K562 (cell line): ENCODE measurements at regions not wholly inside any gene's neighbourhood (a gene's known extent, or its start where the extent isn't known, plus 50 kb on each side); places are given as distances from the start of the nearest gene placed in this dataset.

Source experiments
- CBX1 ChIP-seq: sonication (generic); IDR thresholded peaks from 2 replicates; pipeline ENCODE4 v1.6.1; 2016; ENCODE audit warnings: antibody characterized with exemption, low read depth, mild to moderate bottlenecking
- CTCF ChIP-seq, 3 experiments: IDR thresholded peaks in 2 of 3; conservative IDR thresholded peaks in 1 of 3; 2 replicates each; pipeline ENCODE4 v1.5.1; 2011 to 2012; ENCODE audit warnings: low read length in 3 of 3, mild to moderate bottlenecking in 3 of 3, control low read depth in 2 of 3, improper control_type of control experiment in 1 of 3, inconsistent platforms in 1 of 3, low read depth in 1 of 3, mixed read lengths in 1 of 3, moderate library complexity in 1 of 3; ENCODE audit not compliant: insufficient read depth in 2 of 3
- KLF6 ChIP-seq: fragments of 250-450 bp; sonication (Bioruptor Pico); IDR thresholded peaks from 2 replicates; pipeline ENCODE4 v1.4.0; 2020; ENCODE audit warnings: mild to moderate bottlenecking, moderate library complexity, borderline replicate concordance
- MTF1 ChIP-seq: fragments of 250-450 bp; sonication (Bioruptor Pico); IDR thresholded peaks from 2 replicates; pipeline ENCODE4 v1.9.0; 2021; ENCODE audit warnings: moderate library complexity, mild to moderate bottlenecking, inconsistent platforms, borderline replicate concordance
- POLR2B ChIP-seq: fragments of 450-650 bp; IDR thresholded peaks from 2 replicates; pipeline ENCODE4 v1.6.1; 2018; ENCODE audit warnings: low read depth; ENCODE audit not compliant: partially characterized antibody
- SMAD3 ChIP-seq: fragments of 450-650 bp; formaldehyde crosslinking; conservative IDR thresholded peaks from 2 replicates; pipeline ENCODE4 v1.4.0; 2020; ENCODE audit warnings: mild to moderate bottlenecking
- ZBED1 ChIP-seq: IDR thresholded peaks from 2 replicates; pipeline ENCODE4 v1.6.1; 2014
- ZKSCAN1 ChIP-seq: fragments of 150-350 bp; IDR thresholded peaks from 2 replicates; pipeline ENCODE4 v1.6.1; 2016; ENCODE audit warnings: low read depth, low read length

GRCh38 chr12:125981610-125982253, 916.5 kb downstream of the AACS start:
- TF ChIP-seq POLR2B (no peak), CTCF (IDR thresholded peaks at IDR 0.05 in 2 of 3, conservative IDR thresholded peaks at IDR 0.05 in 1 of 3; ENCODE audit: insufficient read depth in 2 of 3, low read depth in 1 of 3, low read length in 3 of 3) (no peak), ZBED1 (no peak), SMAD3 (CRISPR knock-in tag) (no peak), CBX1 (no peak), ZKSCAN1 (no peak), MTF1 (CRISPR knock-in tag) (no peak), KLF6 (CRISPR knock-in tag) (no peak)
